Neural progenitor cell (in vitro differentiated cells): ENCODE measurements at regions not wholly inside any gene's neighbourhood (a gene's known extent, or its start where the extent isn't known, plus 50 kb on each side); places are given as distances from the start of the nearest gene placed in this dataset.

Experiments used
- CTCF ChIP-seq: fragments of 200-600 bp; sonication (generic); IDR thresholded peaks from 2 replicates; pipeline ENCODE4 v1.5.1; 2017; ENCODE audit warnings: antibody characterized with exemption, mild to moderate bottlenecking
- EZH2 ChIP-seq: fragments of 200-600 bp; sonication (generic); IDR thresholded peaks from 2 replicates; pipeline ENCODE4 v1.6.1; 2017; ENCODE audit warnings: antibody characterized with exemption, mild to moderate bottlenecking, moderate library complexity
- EZH2phosphoT487 ChIP-seq: fragments of 200-600 bp; sonication (generic); IDR thresholded peaks from 2 replicates; pipeline ENCODE4 v1.6.1; 2017; ENCODE audit warnings: antibody characterized with exemption

- TF ChIP-seq CTCF (no peak), EZH2 (no peak), EZH2phosphoT487 (no peak)
Measured at GRCh38 chr7:155887174-155887525, 74.9 kb upstream of the SHH start.
